Liver (tissue), 3 donors: ENCODE measurements at regions not wholly inside any gene's neighbourhood (a gene's known extent, or its start where the extent isn't known, plus 50 kb on each side); places are given as distances from the start of the nearest gene placed in this dataset.

Experiments
- CTCF ChIP-seq: fragments of 150-350 bp; IDR thresholded peaks from 2 replicates; pipeline ENCODE4 v1.5.1; 2017; ENCODE audit warnings: improper control_type of control experiment, low read depth, low read length; ENCODE audit not compliant: missing input control
- GABPA ChIP-seq, 2 donors: IDR thresholded peaks in 1 of 2; conservative IDR thresholded peaks in 1 of 2; 2 replicates each; pipeline ENCODE4 v1.6.1; 2016; ENCODE audit warnings: antibody characterized with exemption in 2 of 2, mild to moderate bottlenecking in 1 of 2, moderate library complexity in 1 of 2
- SP1 ChIP-seq: IDR thresholded peaks from 2 replicates; pipeline ENCODE4 v1.6.1; 2018; ENCODE audit warnings: antibody characterized with exemption, mild to moderate bottlenecking
- TF ChIP-seq, protein P1 (sequence below): IDR thresholded peaks from 2 replicates; pipeline ENCODE4 v1.6.1; 2016; ENCODE audit warnings: antibody characterized with exemption
- donor health status: healthy.
- donor health status: healthy.

DNA sequence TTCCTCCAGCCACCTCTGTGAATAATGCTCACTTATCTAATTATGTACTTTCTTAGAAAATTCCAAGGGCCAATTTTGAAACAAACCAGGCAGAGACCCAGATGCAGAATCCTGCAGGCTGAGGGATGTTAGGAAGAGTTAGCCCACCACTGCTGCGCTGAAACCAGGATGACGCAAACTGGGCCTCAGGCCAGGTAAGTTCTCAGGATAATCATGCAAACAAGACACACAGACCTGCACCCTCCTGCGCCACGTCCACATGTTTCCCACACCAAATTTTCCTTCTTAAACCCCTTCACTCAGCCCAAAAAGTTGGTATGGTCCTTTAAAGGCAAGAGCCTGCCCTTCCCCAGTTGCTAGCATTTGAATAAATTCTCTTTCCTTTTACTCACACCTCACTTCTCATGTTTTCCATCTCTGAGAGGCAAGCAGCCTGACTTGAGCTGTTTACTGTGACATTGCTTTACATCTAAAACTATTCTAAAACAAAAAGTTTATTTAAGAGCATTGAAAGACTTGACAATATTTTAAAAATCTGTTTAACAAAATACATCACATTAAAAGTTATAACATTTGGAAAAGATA is 887.1 kb downstream of the LRRIQ3 start:
- TF ChIP-seq, protein P1, sequence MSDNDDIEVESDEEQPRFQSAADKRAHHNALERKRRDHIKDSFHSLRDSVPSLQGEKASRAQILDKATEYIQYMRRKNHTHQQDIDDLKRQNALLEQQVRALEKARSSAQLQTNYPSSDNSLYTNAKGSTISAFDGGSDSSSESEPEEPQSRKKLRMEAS, result no peak
- TF ChIP-seq CTCF, result no peak
- TF ChIP-seq SP1, result no peak
- no peak for TF ChIP-seq GABPA (IDR thresholded peaks at IDR 0.05 in 1 of 2, conservative IDR thresholded peaks at IDR 0.05 in 1 of 2)
